K562 (cell line): ENCODE measurements at regions not wholly inside any gene's neighbourhood (a gene's known extent, or its start where the extent isn't known, plus 50 kb on each side); places are given as distances from the start of the nearest gene placed in this dataset.

Source experiments
- ATAC-seq: fragments of 200-7000 bp; cut with Tn5 transposase; 3 replicates; pipeline ENCODE4 v1.9.1; 2020; ENCODE audit warnings: moderate library complexity
- BruUV-seq: library from RNA; stranded (reverse); fragments of 400-500 nt; replicated peaks from 2 replicates; lab custom pipeline; 2021; lab: Mats Ljungman, UMichigan
- CTCF ChIA-PET: fragments of 300-600 bp; formaldehyde crosslinking; extraction: SDS; loops from one replicate; lab custom pipeline; 2021; ENCODE audit warnings: low intra/inter-chr PET ratio; lab: Yijun Ruan, JAX
- POLR2A ChIA-PET: fragments of 300-600, 350-650 bp; sonication (Branson Sonifier 250); formaldehyde crosslinking; extraction: SDS; loops from one replicate; lab custom pipeline; 2021; ENCODE audit warnings: antibody characterized with exemption, inconsistent platforms; lab: Yijun Ruan, JAX
- DNase-seq, 4 experiments: peaks; one replicate each; pipeline versions ENCODE4 v3.0.0 to v3.0.0-alpha.2; 2011 to 2018; ENCODE audit warnings: low spot score in 3 of 4, mixed read lengths in 3 of 4; ENCODE audit errors: extremely low read depth in 1 of 4
- FAIRE-seq: peaks from 2 replicates; lab custom pipeline; 2011; peaks lifted over from hg19 to GRCh38; lab: Jason Lieb, UNC
- H2AFZ ChIP-seq: 2 replicates; pipeline ENCODE4 v1.6.0; 2011; ENCODE audit warnings: low read depth, low read length, control low read depth, inconsistent platforms
- H3K27ac ChIP-seq: fragments of 200-600 bp; 3 replicates; pipeline ENCODE4 v1.8.0; 2011; ENCODE audit warnings: low read depth, mild to moderate bottlenecking, control low read depth, inconsistent platforms, low read length, moderate library complexity, mixed read lengths; ENCODE audit errors: extremely low read depth
- H3K27me3 ChIP-seq, 2 experiments: fragments of 300-600 bp in 1 of 2; 2 replicates in 1 of 2; 3 replicates in 1 of 2; pipeline versions ENCODE4 v1.6.0 to v1.8.0; 2011; ENCODE audit warnings: inconsistent platforms in 2 of 2, low read length in 2 of 2, mild to moderate bottlenecking in 1 of 2, mixed read lengths in 1 of 2, moderate library complexity in 1 of 2; ENCODE audit not compliant: control insufficient read depth in 2 of 2, insufficient read depth in 2 of 2
- H3K36me3 ChIP-seq: fragments of 300-600 bp; 3 replicates; pipeline ENCODE4 v1.8.0; 2011; ENCODE audit warnings: mild to moderate bottlenecking, low read length, inconsistent platforms; ENCODE audit not compliant: control insufficient read depth, insufficient read depth
- H3K4me1 ChIP-seq, 2 experiments: fragments of 200-600 bp in 1 of 2; replicated peaks in 1 of 2; 2 replicates in 1 of 2; 3 replicates in 1 of 2; pipeline versions ENCODE4 v1.5.1 to v1.8.0; 2011; ENCODE audit warnings: inconsistent platforms in 2 of 2, low read length in 2 of 2, mild to moderate bottlenecking in 1 of 2, mixed read lengths in 1 of 2, moderate library complexity in 1 of 2; ENCODE audit not compliant: control insufficient read depth in 2 of 2, insufficient read depth in 2 of 2
- H3K4me2 ChIP-seq: 2 replicates; pipeline ENCODE4 v1.6.1; 2011; ENCODE audit warnings: low read length, control low read depth, inconsistent platforms, mixed read lengths; ENCODE audit not compliant: insufficient read depth
- H3K4me3 ChIP-seq: fragments of 200-600 bp; sonication (generic), shearing (Covaris generic); 2 replicates; pipeline ENCODE4 v1.5.1; 2016; ENCODE audit warnings: control low read depth, inconsistent platforms
- H3K79me2 ChIP-seq: fragments of 200-600 bp; 3 replicates; pipeline ENCODE4 v1.8.0; 2011; ENCODE audit warnings: low read length, inconsistent platforms; ENCODE audit not compliant: control insufficient read depth, insufficient read depth
- H3K9ac ChIP-seq, 2 experiments: 2 replicates each; pipeline versions ENCODE4 v1.6.0 to v1.6.1; 2011; ENCODE audit warnings: low read depth in 2 of 2, low read length in 2 of 2, control low read depth in 1 of 2, inconsistent platforms in 1 of 2, mild to moderate bottlenecking in 1 of 2, mixed read lengths in 1 of 2; ENCODE audit not compliant: insufficient read depth in 1 of 2
- H3K9me1 ChIP-seq: one replicate; pipeline ENCODE4 v1.6.0; 2011; ENCODE audit warnings: inconsistent platforms, mild to moderate bottlenecking, low read length, moderate library complexity; ENCODE audit not compliant: control insufficient read depth, insufficient read depth
- H3K9me3 ChIP-seq: replicated peaks from 2 replicates; pipeline ENCODE4 v1.5.1; 2011; ENCODE audit warnings: low read depth, low read length, inconsistent platforms; ENCODE audit not compliant: control insufficient read depth, insufficient read depth
- H4K20me1 ChIP-seq: replicated peaks from 2 replicates; pipeline ENCODE4 v1.6.1; 2011; ENCODE audit warnings: low read length, inconsistent platforms, mixed read lengths; ENCODE audit not compliant: control insufficient read depth, insufficient read depth
- ARID2 ChIP-seq: fragments of 450-650 bp; IDR thresholded peaks from 2 replicates; pipeline ENCODE4 v1.6.1; 2017; ENCODE audit warnings: antibody characterized with exemption, mild to moderate bottlenecking
- BRF1 ChIP-seq: IDR thresholded peaks from 3 replicates; pipeline ENCODE4 v1.6.1; 2011; ENCODE audit warnings: borderline replicate concordance, mild to moderate bottlenecking; ENCODE audit not compliant: insufficient read length; ENCODE audit errors: extremely low read depth
- FOS ChIP-seq: IDR thresholded peaks from 3 replicates; pipeline ENCODE4 v1.6.1; 2011; ENCODE audit not compliant: insufficient read length; ENCODE audit errors: extremely low read depth
- KLF1 ChIP-seq: fragments of 450-650 bp; IDR thresholded peaks from 2 replicates; pipeline ENCODE4 v1.6.1; 2016; ENCODE audit warnings: missing genetic modification characterization, missing compliant biosample characterization
- MCM3 ChIP-seq: fragments of 450-650 bp; IDR thresholded peaks from 2 replicates; pipeline ENCODE4 v1.6.1; 2016
- MCM7 ChIP-seq, 2 experiments: fragments of 450-650 bp; IDR thresholded peaks; 2 replicates each; pipeline ENCODE4 v1.6.1; 2016 to 2018
- WHSC1 ChIP-seq: IDR thresholded peaks from one replicate; pipeline ENCODE4 v1.6.1; 2012; ENCODE audit warnings: low read length, control low read depth, inconsistent platforms
- WGBS: fragments of 100-300 bp; shearing (Covaris generic); methylation state at CpG from one replicate; pipeline ENCODE4 v1.1.6; 2016; ENCODE audit warnings: low coverage, mixed read lengths; ENCODE audit not compliant: insufficient coverage; ENCODE audit errors: missing lambda C conversion rate; 5-methylcytosine and 5-hydroxymethylcytosine counted together
- in situ Hi-C: fragments of 300-500 bp; cut with MboI; formaldehyde crosslinking; loops from 4 replicates; pipeline ENCODE4 v1.15.0; 2018; ENCODE audit warnings: inconsistent platforms, mixed read lengths
- intact Hi-C: fragments of 100-400 bp; cut with micrococcal nuclease; formaldehyde crosslinking; loops from 2 replicates; pipeline ENCODE4 v1.14.2; 2022
- TF ChIP-seq, protein P1 (sequence below): sonication (generic); formaldehyde crosslinking; IDR thresholded peaks from 2 replicates; pipeline ENCODE4 v1.8.0; 2022; ENCODE audit warnings: mild to moderate bottlenecking, missing genetic modification reagents, borderline replicate concordance
- TF ChIP-seq, protein P2 (sequence below): sonication (generic); formaldehyde crosslinking; IDR thresholded peaks from 2 replicates; pipeline ENCODE4 v1.8.0; 2022; ENCODE audit warnings: mild to moderate bottlenecking, missing genetic modification reagents

- H3K27ac ChIP-seq: no peak overlapping the region
- ATAC-seq: no peak
- DNase-seq: no peak
Observed at GRCh38 chr3:75262661-75263060, 401.5 kb upstream of the FRG2C start.

More at GRCh38 chr3:75262661-75263060, 401.5 kb upstream of the FRG2C start:
- no peak for FAIRE-seq
- POLR2A ChIA-PET: no interaction called here
- no peaks in the 10 kb centered on the region for H3K36me3 ChIP-seq
- no peaks in the 10 kb centered on the region for H3K4me1 ChIP-seq
- no peak overlapping the region for H2AFZ ChIP-seq
- 0% methylated on average over 1 of the region's 1 CpG for WGBS
- TF ChIP-seq BRF1 (no peak), MCM7 (IDR thresholded peaks at IDR 0.05) (no peak), KLF1 (tag) (no peak), MCM3 (no peak), ARID2 (no peak), WHSC1 (no peak), FOS (no peak)
- TF ChIP-seq, protein P1, sequence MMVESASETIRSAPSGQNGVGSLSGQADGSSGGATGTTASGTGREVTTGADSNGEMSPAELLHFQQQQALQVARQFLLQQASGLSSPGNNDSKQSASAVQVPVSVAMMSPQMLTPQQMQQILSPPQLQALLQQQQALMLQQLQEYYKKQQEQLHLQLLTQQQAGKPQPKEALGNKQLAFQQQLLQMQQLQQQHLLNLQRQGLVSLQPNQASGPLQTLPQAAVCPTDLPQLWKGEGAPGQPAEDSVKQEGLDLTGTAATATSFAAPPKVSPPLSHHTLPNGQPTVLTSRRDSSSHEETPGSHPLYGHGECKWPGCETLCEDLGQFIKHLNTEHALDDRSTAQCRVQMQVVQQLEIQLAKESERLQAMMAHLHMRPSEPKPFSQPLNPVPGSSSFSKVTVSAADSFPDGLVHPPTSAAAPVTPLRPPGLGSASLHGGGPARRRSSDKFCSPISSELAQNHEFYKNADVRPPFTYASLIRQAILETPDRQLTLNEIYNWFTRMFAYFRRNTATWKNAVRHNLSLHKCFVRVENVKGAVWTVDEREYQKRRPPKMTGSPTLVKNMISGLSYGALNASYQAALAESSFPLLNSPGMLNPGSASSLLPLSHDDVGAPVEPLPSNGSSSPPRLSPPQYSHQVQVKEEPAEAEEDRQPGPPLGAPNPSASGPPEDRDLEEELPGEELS (CRISPR knock-in tag): no peak
- TF ChIP-seq, protein P2, sequence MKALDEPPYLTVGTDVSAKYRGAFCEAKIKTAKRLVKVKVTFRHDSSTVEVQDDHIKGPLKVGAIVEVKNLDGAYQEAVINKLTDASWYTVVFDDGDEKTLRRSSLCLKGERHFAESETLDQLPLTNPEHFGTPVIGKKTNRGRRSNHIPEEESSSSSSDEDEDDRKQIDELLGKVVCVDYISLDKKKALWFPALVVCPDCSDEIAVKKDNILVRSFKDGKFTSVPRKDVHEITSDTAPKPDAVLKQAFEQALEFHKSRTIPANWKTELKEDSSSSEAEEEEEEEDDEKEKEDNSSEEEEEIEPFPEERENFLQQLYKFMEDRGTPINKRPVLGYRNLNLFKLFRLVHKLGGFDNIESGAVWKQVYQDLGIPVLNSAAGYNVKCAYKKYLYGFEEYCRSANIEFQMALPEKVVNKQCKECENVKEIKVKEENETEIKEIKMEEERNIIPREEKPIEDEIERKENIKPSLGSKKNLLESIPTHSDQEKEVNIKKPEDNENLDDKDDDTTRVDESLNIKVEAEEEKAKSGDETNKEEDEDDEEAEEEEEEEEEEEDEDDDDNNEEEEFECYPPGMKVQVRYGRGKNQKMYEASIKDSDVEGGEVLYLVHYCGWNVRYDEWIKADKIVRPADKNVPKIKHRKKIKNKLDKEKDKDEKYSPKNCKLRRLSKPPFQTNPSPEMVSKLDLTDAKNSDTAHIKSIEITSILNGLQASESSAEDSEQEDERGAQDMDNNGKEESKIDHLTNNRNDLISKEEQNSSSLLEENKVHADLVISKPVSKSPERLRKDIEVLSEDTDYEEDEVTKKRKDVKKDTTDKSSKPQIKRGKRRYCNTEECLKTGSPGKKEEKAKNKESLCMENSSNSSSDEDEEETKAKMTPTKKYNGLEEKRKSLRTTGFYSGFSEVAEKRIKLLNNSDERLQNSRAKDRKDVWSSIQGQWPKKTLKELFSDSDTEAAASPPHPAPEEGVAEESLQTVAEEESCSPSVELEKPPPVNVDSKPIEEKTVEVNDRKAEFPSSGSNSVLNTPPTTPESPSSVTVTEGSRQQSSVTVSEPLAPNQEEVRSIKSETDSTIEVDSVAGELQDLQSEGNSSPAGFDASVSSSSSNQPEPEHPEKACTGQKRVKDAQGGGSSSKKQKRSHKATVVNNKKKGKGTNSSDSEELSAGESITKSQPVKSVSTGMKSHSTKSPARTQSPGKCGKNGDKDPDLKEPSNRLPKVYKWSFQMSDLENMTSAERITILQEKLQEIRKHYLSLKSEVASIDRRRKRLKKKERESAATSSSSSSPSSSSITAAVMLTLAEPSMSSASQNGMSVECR: no peak
- TF ChIP-seq, all 486 proteins: peak for 0
- intact Hi-C loops (no loop called here), in situ Hi-C loops (no loop called here)
- no peak overlapping the region for H3K4me3 ChIP-seq
- no peaks in the 10 kb centered on the region for H3K9me1 ChIP-seq
- H3K4me2 ChIP-seq: no peak overlapping the region
- no peak overlapping the region for H3K9ac ChIP-seq
- no peaks in the 10 kb centered on the region for H3K27me3 ChIP-seq
- H3K9me3 ChIP-seq: no peaks in the 10 kb centered on the region
- no peaks in the 10 kb centered on the region for H3K79me2 ChIP-seq
- CTCF ChIA-PET: no interaction called here
- H4K20me1 ChIP-seq: no peaks in the 10 kb centered on the region
- BruUV-seq: no TSS peak
